GM23248 (cell line): ENCODE measurements at regions not wholly inside any gene's neighbourhood (a gene's known extent, or its start where the extent isn't known, plus 50 kb on each side); places are given as distances from the start of the nearest gene placed in this dataset.

Source experiments
- DNase-seq: peaks from one replicate; pipeline ENCODE4 v3.0.0-alpha.2; 2015
- H2AFZ ChIP-seq: fragments of 200-600 bp; sonication (generic); 2 replicates; pipeline ENCODE4 v1.6.1; 2016; ENCODE audit warnings: antibody characterized with exemption
- H3F3A ChIP-seq: fragments of 200-600 bp; sonication (generic); 2 replicates; pipeline ENCODE4 v1.6.1; 2016; ENCODE audit warnings: mild to moderate bottlenecking, antibody characterized with exemption, mixed run types; ENCODE audit not compliant: insufficient read depth
- H3K27ac ChIP-seq: fragments of 200-600 bp; sonication (generic); 2 replicates; pipeline ENCODE4 v1.5.1; 2016; ENCODE audit warnings: mild to moderate bottlenecking
- H3K27me3 ChIP-seq: fragments of 200-600 bp; sonication (generic); replicated peaks from 2 replicates; pipeline ENCODE4 v1.6.1; 2016; ENCODE audit warnings: mild to moderate bottlenecking; ENCODE audit not compliant: insufficient read depth
- H3K36me3 ChIP-seq: fragments of 200-600 bp; sonication (generic); 2 replicates; pipeline ENCODE4 v1.6.1; 2016; ENCODE audit warnings: low read depth, mild to moderate bottlenecking
- H3K4me1 ChIP-seq: fragments of 200-600 bp; sonication (generic); 2 replicates; pipeline ENCODE4 v1.6.1; 2016; ENCODE audit warnings: mild to moderate bottlenecking; ENCODE audit not compliant: insufficient read depth
- H3K4me2 ChIP-seq: fragments of 200-600 bp; sonication (generic); one replicate; pipeline ENCODE4 v1.6.1; 2016; ENCODE audit warnings: mild to moderate bottlenecking; ENCODE audit not compliant: unreplicated experiment
- H3K4me3 ChIP-seq: fragments of 200-600 bp; sonication (generic); 2 replicates; pipeline ENCODE4 v1.5.1; 2016; ENCODE audit warnings: mild to moderate bottlenecking
- H3K79me2 ChIP-seq: fragments of 200-600 bp; sonication (generic); 2 replicates; pipeline ENCODE4 v1.6.1; 2016; ENCODE audit warnings: mild to moderate bottlenecking; ENCODE audit not compliant: insufficient read depth
- H3K9ac ChIP-seq: fragments of 200-600 bp; sonication (generic); 2 replicates; pipeline ENCODE4 v1.6.1; 2016; ENCODE audit warnings: mild to moderate bottlenecking
- H3K9me2 ChIP-seq: fragments of 200-600 bp; sonication (generic); 2 replicates; pipeline ENCODE4 v1.6.1; 2016; ENCODE audit warnings: mixed run types, mild to moderate bottlenecking, moderate library complexity; ENCODE audit not compliant: insufficient read depth
- H3K9me3 ChIP-seq: fragments of 200-600 bp; sonication (generic); one replicate; pipeline ENCODE4 v1.6.1; 2017; ENCODE audit warnings: low read depth
- H4K20me1 ChIP-seq: fragments of 200-600 bp; sonication (generic); 2 replicates; pipeline ENCODE4 v1.6.0; 2016; ENCODE audit not compliant: insufficient read depth
- EZH2 ChIP-seq: fragments of 200-600 bp; sonication (generic); IDR thresholded peaks from 2 replicates; pipeline ENCODE4 v1.6.1; 2018; ENCODE audit warnings: antibody characterized with exemption, mild to moderate bottlenecking; ENCODE audit not compliant: insufficient read depth, poor library complexity, severe bottlenecking
- EZH2phosphoT487 ChIP-seq: fragments of 200-600 bp; sonication (generic); IDR thresholded peaks from 2 replicates; pipeline ENCODE4 v1.6.1; 2018; ENCODE audit warnings: antibody characterized with exemption, moderate library complexity, mild to moderate bottlenecking, low read depth; ENCODE audit not compliant: insufficient read depth
- WGBS, 2 experiments: methylation state at CpG; one replicate each; pipeline ENCODE4 v1.1.6; 2015 to 2017; ENCODE audit warnings: low lambda C conversion rate in 2 of 2, low coverage in 1 of 2; ENCODE audit errors: missing lambda C conversion rate in 2 of 2; 5-methylcytosine and 5-hydroxymethylcytosine counted together
- in situ Hi-C: fragments of 300-500 bp; cut with MboI; formaldehyde crosslinking; loops from 2 replicates; pipeline ENCODE4 v1.15.0; 2020

DNA sequence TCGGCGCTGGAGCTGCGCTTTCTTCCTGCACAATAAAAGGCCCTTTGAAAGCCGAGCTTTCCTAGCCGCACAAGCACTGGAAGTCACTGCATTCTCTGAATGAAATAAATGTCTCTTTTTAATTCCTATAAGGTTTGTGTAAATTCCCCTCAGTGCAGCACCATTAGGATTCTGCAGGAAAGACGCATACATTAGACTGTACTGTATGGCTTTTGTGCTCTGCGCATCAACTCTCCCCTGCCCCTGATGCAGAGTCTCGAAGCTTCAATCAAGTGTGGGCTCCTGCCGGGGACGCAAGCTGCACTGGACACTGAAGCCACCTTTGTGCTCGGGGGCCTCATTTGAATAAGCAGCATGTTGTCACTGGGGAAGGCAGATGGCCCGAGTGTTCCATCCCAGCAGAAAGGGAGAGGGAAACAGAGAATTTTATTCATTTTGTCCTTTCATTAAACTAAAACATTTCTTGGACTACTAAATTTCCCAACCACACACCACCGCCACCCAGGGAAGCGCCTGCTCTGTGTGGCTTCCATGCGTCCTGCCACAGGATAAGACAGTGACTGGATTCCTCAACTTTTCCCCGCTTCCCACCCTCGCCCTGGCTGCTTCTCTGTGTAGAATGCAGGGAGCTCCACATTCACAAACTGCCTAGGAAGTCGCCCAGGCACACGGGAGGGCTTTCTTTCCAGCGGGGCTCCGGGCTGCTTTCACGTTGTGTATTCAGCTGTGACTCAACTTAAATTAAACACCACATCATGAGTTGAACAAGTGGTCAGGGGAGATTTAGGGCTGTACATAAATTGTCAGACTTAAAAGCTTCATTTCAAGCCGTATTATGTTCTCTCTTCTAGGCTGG is 635.4 kb downstream of the IRX1 start:
- Histone ChIP-seq H3K4me1 (no peaks in the 10 kb centered on the region), H3K79me2 (no peaks in the 10 kb centered on the region), H3K27me3 (no peaks in the 10 kb centered on the region), H3K9me2 (no peaks in the 10 kb centered on the region), H3F3A (no peaks in the 10 kb centered on the region), H2AFZ (no peak overlapping the region), H3K9ac (no peak overlapping the region), H3K4me2 (no peak overlapping the region), H3K9me3 (no peaks in the 10 kb centered on the region), H4K20me1 (no peaks in the 10 kb centered on the region), H3K4me3 (no peak overlapping the region), H3K27ac (no peak overlapping the region), H3K36me3 (no peaks in the 10 kb centered on the region)
- TF ChIP-seq EZH2phosphoT487 (no peak), EZH2 (no peak)
- in situ Hi-C loops = no loop called here
- DNase-seq = no peak
- 52% methylated on average over 23 of the region's 23 CpGs for WGBS, 2 experiments

DNA sequence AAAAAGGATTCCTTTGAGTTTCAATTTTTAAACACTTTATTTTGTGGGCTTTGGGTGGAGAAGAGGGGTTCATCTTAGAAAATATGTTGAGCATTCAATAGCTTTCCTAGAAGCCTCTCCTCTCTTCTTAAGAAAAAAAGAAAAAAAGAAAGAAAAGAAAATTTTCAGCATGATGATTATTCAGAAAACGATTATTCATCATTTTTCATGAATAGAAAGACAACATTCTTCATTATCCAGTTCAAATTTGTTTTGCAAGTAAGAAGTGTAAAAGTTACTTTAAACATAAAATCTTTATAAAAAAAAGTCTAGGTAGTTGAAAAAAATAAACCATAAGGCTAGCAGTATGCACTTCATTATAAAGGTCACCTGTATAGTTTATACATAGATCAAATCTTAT is 636.5 kb downstream of the IRX1 start:
- no peak for DNase-seq
- no peaks in the 10 kb centered on the region for H3K36me3 ChIP-seq
- no peaks in the 10 kb centered on the region for H3K27me3 ChIP-seq
- no peak overlapping the region for H3K4me3 ChIP-seq
- H3K27ac ChIP-seq = no peak overlapping the region
- no peaks in the 10 kb centered on the region for H3K9me3 ChIP-seq
- in situ Hi-C loops = no loop called here
- H3F3A ChIP-seq = no peaks in the 10 kb centered on the region
- H3K4me1 ChIP-seq = no peaks in the 10 kb centered on the region
- no peak overlapping the region for H3K9ac ChIP-seq
- no peak for TF ChIP-seq EZH2phosphoT487
- no peak for TF ChIP-seq EZH2
- H3K4me2 ChIP-seq = no peak overlapping the region
- H2AFZ ChIP-seq = no peak overlapping the region
- WGBS, 2 experiments = 19 to 20% methylated on average over 1 of the region's 1 CpG
- no peaks in the 10 kb centered on the region for H3K79me2 ChIP-seq
- no peaks in the 10 kb centered on the region for H3K9me2 ChIP-seq
- no peaks in the 10 kb centered on the region for H4K20me1 ChIP-seq

DNA sequence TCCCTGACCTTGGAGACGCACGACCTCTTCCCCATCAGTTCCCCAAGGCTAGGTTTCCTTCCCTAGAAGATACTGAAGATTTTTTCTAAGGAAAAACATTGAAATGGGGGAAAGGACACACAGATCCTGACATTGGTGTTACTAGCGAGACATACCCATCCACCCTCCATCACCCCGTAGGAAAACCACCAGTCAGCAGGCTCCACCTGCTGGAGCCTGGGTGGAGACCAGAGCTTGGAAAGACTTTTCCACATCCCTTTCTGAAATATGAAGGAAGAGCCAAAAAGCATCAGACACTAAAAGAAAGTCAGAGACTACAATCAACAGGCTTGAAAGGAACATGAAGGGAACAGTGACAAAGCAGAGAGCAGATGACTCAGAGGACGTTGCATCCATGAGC is 638.0 kb downstream of the IRX1 start:
- Histone ChIP-seq H3K9ac (no peak overlapping the region), H3F3A (no peaks in the 10 kb centered on the region), H3K4me3 (no peak overlapping the region), H3K27me3 (no peaks in the 10 kb centered on the region), H3K4me1 (no peaks in the 10 kb centered on the region), H4K20me1 (no peaks in the 10 kb centered on the region), H3K27ac (no peak overlapping the region), H3K36me3 (no peaks in the 10 kb centered on the region), H3K9me2 (no peaks in the 10 kb centered on the region), H2AFZ (no peak overlapping the region), H3K79me2 (no peaks in the 10 kb centered on the region), H3K9me3 (no peaks in the 10 kb centered on the region), H3K4me2 (no peak overlapping the region)
- no peak for DNase-seq
- WGBS, 2 experiments = 51 to 57% methylated on average over 5 of the region's 5 CpGs
- TF ChIP-seq EZH2 (no peak), EZH2phosphoT487 (no peak)
- in situ Hi-C loops = no loop called here

DNA sequence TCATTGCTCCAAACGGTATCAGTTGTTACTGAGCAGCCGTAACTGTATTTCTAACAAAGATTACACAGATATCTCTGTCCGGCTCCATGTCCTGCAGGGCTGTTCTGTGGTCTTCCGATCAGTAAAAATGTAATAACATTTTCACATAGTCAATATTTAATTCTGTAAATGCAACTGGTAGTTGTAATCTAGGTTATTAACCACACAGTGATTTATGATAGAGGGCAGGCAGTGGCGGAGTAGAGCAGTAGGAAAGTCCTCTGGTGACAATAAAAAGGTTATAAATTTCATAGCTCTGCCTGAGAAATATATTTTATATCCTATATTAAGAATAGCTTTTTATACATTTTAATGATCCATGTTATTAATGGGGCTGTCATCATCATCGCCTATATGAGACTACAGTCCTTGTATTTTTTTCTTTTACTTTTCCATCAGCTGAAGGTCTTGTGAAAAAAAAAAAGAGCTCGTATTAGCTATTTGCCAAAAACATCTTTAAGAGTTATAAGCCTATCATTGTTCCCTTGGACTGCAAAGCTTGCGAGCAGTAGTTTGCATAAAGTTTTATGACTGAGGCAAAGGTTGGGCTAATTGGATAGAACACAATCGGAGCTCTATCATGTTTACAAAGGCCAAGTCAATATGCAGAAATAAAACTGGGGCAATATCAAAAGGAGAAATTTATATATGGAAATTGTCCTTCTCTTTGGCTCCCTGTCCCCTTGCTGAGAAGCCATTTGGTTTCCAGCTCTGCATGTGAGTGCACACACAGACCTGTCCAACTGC is 648.0 kb downstream of the IRX1 start:
- Histone ChIP-seq H4K20me1 (no peaks in the 10 kb centered on the region), H3K9me2 (no peaks in the 10 kb centered on the region), H3K9me3 (no peaks in the 10 kb centered on the region), H3K27me3 (no peaks in the 10 kb centered on the region), H3K4me3 (no peak overlapping the region), H3F3A (no peaks in the 10 kb centered on the region), H3K9ac (no peak overlapping the region), H3K36me3 (no peaks in the 10 kb centered on the region), H3K79me2 (no peaks in the 10 kb centered on the region), H3K27ac (no peak overlapping the region), H3K4me1 (no peaks in the 10 kb centered on the region), H2AFZ (no peak overlapping the region), H3K4me2 (no peak overlapping the region)
- in situ Hi-C loops = no loop called here
- DNase-seq = no peak
- TF ChIP-seq EZH2 (no peak), EZH2phosphoT487 (no peak)
- 42 to 46% methylated on average over 9 of the region's 9 CpGs for WGBS, 2 experiments
